ENCODE measurements at regions not wholly inside any gene's neighbourhood (a gene's known extent, or its start where the extent isn't known, plus 50 kb on each side); places are given as distances from the start of the nearest gene placed in this dataset.

GRCh38 chr13:106246242-106246641, 289.2 kb downstream of the EFNB2 start:
- Histone ChIP-seq H3K4me3 (ENCODE audit: severe bottlenecking) (no peak overlapping the region), H3K27ac (ENCODE audit: poor library complexity, severe bottlenecking) (no peak overlapping the region), H3K27me3 (ENCODE audit: insufficient read depth, poor library complexity, severe bottlenecking) (no peaks in the 10 kb centered on the region), H3K36me3 (ENCODE audit: low read depth) (no peaks in the 10 kb centered on the region), H3K4me1 (ENCODE audit: insufficient read depth, poor library complexity, severe bottlenecking) (no peaks in the 10 kb centered on the region), H3K9me3 (ENCODE audit: severe bottlenecking) (no peaks in the 10 kb centered on the region)
- ATAC-seq (ENCODE audit: low read depth), result no peak
- DNase-seq (ENCODE audit: low spot score), result no peak
- no peak for TF ChIP-seq CTCF (IDR thresholded peaks at IDR 0.05; ENCODE audit: poor library complexity, severe bottlenecking)

- Histone ChIP-seq H3K27me3 (ENCODE audit: insufficient read depth, poor library complexity, severe bottlenecking) (no peaks in the 10 kb centered on the region), H3K4me3 (ENCODE audit: severe bottlenecking) (no peak overlapping the region), H3K36me3 (ENCODE audit: low read depth) (no peaks in the 10 kb centered on the region), H3K9me3 (ENCODE audit: severe bottlenecking) (no peaks in the 10 kb centered on the region), H3K27ac (ENCODE audit: poor library complexity, severe bottlenecking) (no peak overlapping the region), H3K4me1 (ENCODE audit: insufficient read depth, poor library complexity, severe bottlenecking) (no peaks in the 10 kb centered on the region)
- no peak for DNase-seq (ENCODE audit: low spot score)
- ATAC-seq (ENCODE audit: low read depth), result no peak
- TF ChIP-seq CTCF (IDR thresholded peaks at IDR 0.05; ENCODE audit: poor library complexity, severe bottlenecking), result no peak
Observed at GRCh38 chr13:106243011-106243565, 292.4 kb downstream of the EFNB2 start.

- H3K36me3 ChIP-seq (ENCODE audit: low read depth), result no peaks in the 10 kb centered on the region
- TF ChIP-seq CTCF (IDR thresholded peaks at IDR 0.05; ENCODE audit: poor library complexity, severe bottlenecking), result no peak
- H3K27me3 ChIP-seq (ENCODE audit: insufficient read depth, poor library complexity, severe bottlenecking), result no peaks in the 10 kb centered on the region
- DNase-seq (ENCODE audit: low spot score) (no peak), ATAC-seq (ENCODE audit: low read depth) (no peak)
- H3K9me3 ChIP-seq (ENCODE audit: severe bottlenecking), result no peaks in the 10 kb centered on the region
- H3K27ac ChIP-seq (ENCODE audit: poor library complexity, severe bottlenecking), result no peak overlapping the region
- no peak overlapping the region for H3K4me3 ChIP-seq (ENCODE audit: severe bottlenecking)
- no peaks in the 10 kb centered on the region for H3K4me1 ChIP-seq (ENCODE audit: insufficient read depth, poor library complexity, severe bottlenecking)
Observed at GRCh38 chr13:106241974-106242953, 293.2 kb downstream of the EFNB2 start.

- ATAC-seq (ENCODE audit: low read depth), result no peak
- H3K36me3 ChIP-seq (ENCODE audit: low read depth), result no peaks in the 10 kb centered on the region
- no peak for TF ChIP-seq CTCF (IDR thresholded peaks at IDR 0.05; ENCODE audit: poor library complexity, severe bottlenecking)
- H3K27ac ChIP-seq (ENCODE audit: poor library complexity, severe bottlenecking), result no peak overlapping the region
- no peaks in the 10 kb centered on the region for H3K9me3 ChIP-seq (ENCODE audit: severe bottlenecking)
- no peaks in the 10 kb centered on the region for H3K27me3 ChIP-seq (ENCODE audit: insufficient read depth, poor library complexity, severe bottlenecking)
- H3K4me3 ChIP-seq (ENCODE audit: severe bottlenecking), result no peak overlapping the region
- DNase-seq (ENCODE audit: low spot score), result no peak
- H3K4me1 ChIP-seq (ENCODE audit: insufficient read depth, poor library complexity, severe bottlenecking), result no peaks in the 10 kb centered on the region
Observed at GRCh38 chr13:106238690-106239089, 296.8 kb downstream of the EFNB2 start.

GRCh38 chr13:106234636-106235035, 300.8 kb downstream of the EFNB2 start:
- no peak for TF ChIP-seq CTCF (IDR thresholded peaks at IDR 0.05; ENCODE audit: poor library complexity, severe bottlenecking)
- no peak overlapping the region for H3K4me3 ChIP-seq (ENCODE audit: severe bottlenecking)
- ATAC-seq (ENCODE audit: low read depth) (no peak), DNase-seq (ENCODE audit: low spot score) (no peak)
- peaks cover 9% of the 10 kb centered on the region for H3K4me1 ChIP-seq (ENCODE audit: insufficient read depth, poor library complexity, severe bottlenecking)
- H3K27ac ChIP-seq (ENCODE audit: poor library complexity, severe bottlenecking), result no peak overlapping the region
- no peaks in the 10 kb centered on the region for H3K36me3 ChIP-seq (ENCODE audit: low read depth)
- no peaks in the 10 kb centered on the region for H3K27me3 ChIP-seq (ENCODE audit: insufficient read depth, poor library complexity, severe bottlenecking)
- H3K9me3 ChIP-seq (ENCODE audit: severe bottlenecking), result no peaks in the 10 kb centered on the region

Data from RWPE2 (cell line).